Thymus (tissue), 11 donors: ENCODE measurements at regions not wholly inside any gene's neighbourhood (a gene's known extent, or its start where the extent isn't known, plus 50 kb on each side); places are given as distances from the start of the nearest gene placed in this dataset.

ENCODE experiments used
- DNase-seq, 9 donors: peaks; one replicate each; pipeline ENCODE4 v3.0.0-alpha.2; 2013; ENCODE audit warnings: low spot score in 9 of 9, low read depth in 6 of 9, missing footprints in 1 of 9
- H3K27ac ChIP-seq, 2 donors: one replicate each; pipeline ENCODE4 v1.5.1; 2013; ENCODE audit warnings: control low read depth in 1 of 2, low read depth in 1 of 2, low read length in 1 of 2, mild to moderate bottlenecking in 1 of 2, moderate library complexity in 1 of 2
- H3K27me3 ChIP-seq, 2 donors: one replicate each; pipeline ENCODE4 v1.5.1; 2013; ENCODE audit warnings: low read length in 1 of 2; ENCODE audit not compliant: control insufficient read depth in 2 of 2, insufficient read depth in 1 of 2
- H3K36me3 ChIP-seq, 2 donors: one replicate each; pipeline ENCODE4 v1.5.1; 2013; ENCODE audit warnings: low read length in 1 of 2, mild to moderate bottlenecking in 1 of 2, moderate library complexity in 1 of 2; ENCODE audit not compliant: control insufficient read depth in 2 of 2, insufficient read depth in 2 of 2
- H3K4me1 ChIP-seq, 2 donors: one replicate each; pipeline ENCODE4 v1.5.1; 2013; ENCODE audit warnings: low read length in 2 of 2; ENCODE audit not compliant: control insufficient read depth in 2 of 2, insufficient read depth in 2 of 2
- H3K4me3 ChIP-seq, 2 donors: one replicate each; pipeline ENCODE4 v1.5.1; 2013; ENCODE audit warnings: low read length in 2 of 2, control low read depth in 1 of 2, mild to moderate bottlenecking in 1 of 2
- H3K9me3 ChIP-seq, 2 donors: one replicate each; pipeline ENCODE4 v1.5.1; 2013; ENCODE audit warnings: low read length in 1 of 2, mild to moderate bottlenecking in 1 of 2; ENCODE audit not compliant: control insufficient read depth in 2 of 2, insufficient read depth in 1 of 2
- WGBS: extraction: QIAGEN DNeasy Blood & Tissue Kit; methylation state at CpG from one replicate; pipeline ENCODE4 v1.1.7; 2013; 5-methylcytosine and 5-hydroxymethylcytosine counted together
- donor health status: healthy.

DNA sequence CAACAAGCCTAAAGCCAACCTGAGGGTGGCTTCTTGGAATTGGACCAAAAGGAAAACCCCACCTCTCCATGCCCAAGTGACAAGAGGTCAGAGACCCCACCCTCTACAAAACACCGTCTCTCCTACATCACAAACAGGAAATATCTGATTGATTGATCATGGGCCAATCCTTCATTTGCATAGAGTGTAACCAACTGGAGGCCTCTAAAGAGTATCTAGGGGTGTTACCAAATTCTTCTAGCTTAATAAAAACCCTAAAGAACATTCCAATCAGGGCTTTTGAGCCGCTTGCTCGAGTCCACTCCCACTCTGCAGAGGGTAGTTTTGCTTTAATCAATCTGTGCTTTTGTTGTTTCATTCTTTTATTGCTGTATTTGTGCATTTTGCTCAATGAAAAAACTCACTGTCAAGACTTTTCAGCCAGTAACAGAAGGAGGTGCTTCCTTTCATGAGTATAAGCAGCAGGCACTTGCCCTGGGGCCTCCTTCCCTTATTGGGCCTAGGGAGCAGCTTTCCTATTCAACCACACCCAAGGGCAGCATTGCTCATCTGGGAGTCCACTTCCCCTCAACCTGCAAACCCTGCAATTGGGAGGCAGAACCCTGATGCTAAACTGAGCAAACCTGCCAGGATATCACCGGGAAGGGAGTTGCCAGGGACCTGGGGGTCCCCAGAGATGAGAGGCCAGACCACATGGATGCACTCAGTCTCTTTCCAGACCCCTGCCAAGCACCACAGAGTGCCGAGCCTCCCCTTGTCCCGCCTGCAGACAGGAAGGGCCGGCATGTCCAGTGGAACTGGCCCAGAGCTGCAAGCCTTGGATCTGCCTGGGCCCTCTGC is 154.3 kb upstream of the VSTM2B start:
- DNase-seq = no peak

DNA sequence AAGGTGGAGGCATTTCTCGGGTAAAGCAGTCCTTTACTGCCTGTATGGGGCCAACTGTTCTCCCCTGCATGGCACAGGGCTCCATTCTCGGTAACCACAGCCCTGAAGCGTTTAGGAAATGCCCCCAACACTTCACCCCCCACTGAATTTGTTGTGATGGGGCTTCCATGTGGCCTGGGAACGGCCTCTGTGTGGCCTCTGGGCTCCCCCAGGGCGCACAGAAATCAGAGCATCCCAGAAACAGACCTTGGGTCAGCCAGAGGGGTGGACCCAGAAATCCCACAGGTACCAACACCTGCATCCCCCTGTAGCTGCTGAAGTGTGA is 153.7 kb upstream of the VSTM2B start:
- H3K27me3 ChIP-seq = no peaks in the 10 kb centered on the region
- WGBS = 70% methylated on average over 5 of the region's 5 CpGs
- no peak overlapping the region for H3K27ac ChIP-seq
- no peaks in the 10 kb centered on the region for H3K9me3 ChIP-seq
- no peak overlapping the region for H3K4me3 ChIP-seq
- no peaks in the 10 kb centered on the region for H3K36me3 ChIP-seq
- no peak for DNase-seq
- no peaks in the 10 kb centered on the region for H3K4me1 ChIP-seq

More for the DNA sequence above, 154.3 kb upstream of the VSTM2B start:
- no peaks in the 10 kb centered on the region for H3K36me3 ChIP-seq
- no peaks in the 10 kb centered on the region for H3K27me3 ChIP-seq
- no peaks in the 10 kb centered on the region for H3K9me3 ChIP-seq
- no peak overlapping the region for H3K4me3 ChIP-seq
- H3K4me1 ChIP-seq = no peaks in the 10 kb centered on the region
- H3K27ac ChIP-seq = no peak overlapping the region
- 74% methylated on average over 7 of the region's 7 CpGs for WGBS

DNA sequence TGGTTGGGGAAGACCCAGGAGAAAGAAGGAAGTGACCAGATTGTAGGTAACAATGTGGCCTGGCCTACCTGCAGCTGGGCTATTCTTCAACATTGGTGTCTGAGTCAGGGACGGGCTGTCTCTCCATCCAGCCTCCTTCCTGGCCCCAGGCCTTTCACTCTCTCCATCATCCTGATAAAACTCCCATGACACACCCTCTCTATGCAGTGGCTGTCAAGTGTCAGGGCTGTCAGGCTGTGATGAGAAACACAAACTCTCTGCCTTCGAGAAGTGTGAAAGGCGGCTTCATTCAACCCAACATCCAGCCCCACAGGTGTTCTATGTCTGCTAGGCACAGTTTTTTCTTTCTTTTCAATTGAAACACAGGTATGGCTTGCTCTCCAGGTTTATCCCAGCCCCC is 153.3 kb upstream of the VSTM2B start:
- Histone ChIP-seq H3K4me3 (no peak overlapping the region), H3K9me3 (no peaks in the 10 kb centered on the region), H3K27ac (no peak overlapping the region), H3K27me3 (no peaks in the 10 kb centered on the region), H3K4me1 (no peaks in the 10 kb centered on the region), H3K36me3 (no peaks in the 10 kb centered on the region)
- WGBS = 77% methylated on average over 3 of the region's 3 CpGs
- DNase-seq = no peak

DNA sequence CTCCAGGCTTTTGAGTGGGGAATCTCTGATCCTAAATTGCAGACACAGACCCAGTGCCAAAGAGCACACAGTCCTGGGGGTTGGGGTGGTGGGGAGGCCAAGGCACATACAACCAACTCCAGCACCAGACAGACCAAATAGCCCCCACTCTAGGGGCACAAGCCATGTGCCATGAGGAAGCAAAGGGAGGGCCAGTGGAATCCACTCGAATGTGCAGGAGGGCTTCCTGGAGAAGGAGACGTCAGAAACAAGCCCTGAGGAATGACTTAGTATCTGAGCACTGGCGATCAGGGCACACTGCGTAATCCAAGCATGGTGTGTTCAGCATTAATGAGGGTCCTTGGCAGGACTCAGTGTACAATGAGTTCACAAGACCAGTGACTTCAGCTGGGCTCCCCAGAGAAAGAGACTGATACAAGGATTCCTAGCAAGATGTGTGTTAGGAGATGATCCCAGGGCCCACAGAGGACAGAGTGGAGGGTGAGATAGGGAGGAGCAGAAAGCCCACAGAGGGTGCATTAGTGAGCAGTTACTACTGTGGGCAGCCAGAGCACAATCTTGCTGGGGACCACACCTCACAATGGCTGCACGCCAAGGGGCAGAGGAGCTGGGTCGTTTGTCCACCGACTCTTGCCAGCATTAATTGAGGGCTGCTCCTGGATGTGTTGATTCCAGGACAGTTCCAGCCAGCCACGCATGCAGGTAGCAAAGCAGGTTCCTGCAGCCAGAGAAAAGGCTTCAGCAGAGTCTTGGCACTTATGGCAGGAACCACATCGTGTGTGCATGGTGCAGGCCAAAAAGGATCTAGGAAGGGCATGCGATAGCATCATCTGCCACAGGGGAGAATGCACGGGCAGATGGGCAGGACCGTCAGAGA is 152.6 kb upstream of the VSTM2B start:
- no peak for DNase-seq
- H3K9me3 ChIP-seq = no peaks in the 10 kb centered on the region

DNA sequence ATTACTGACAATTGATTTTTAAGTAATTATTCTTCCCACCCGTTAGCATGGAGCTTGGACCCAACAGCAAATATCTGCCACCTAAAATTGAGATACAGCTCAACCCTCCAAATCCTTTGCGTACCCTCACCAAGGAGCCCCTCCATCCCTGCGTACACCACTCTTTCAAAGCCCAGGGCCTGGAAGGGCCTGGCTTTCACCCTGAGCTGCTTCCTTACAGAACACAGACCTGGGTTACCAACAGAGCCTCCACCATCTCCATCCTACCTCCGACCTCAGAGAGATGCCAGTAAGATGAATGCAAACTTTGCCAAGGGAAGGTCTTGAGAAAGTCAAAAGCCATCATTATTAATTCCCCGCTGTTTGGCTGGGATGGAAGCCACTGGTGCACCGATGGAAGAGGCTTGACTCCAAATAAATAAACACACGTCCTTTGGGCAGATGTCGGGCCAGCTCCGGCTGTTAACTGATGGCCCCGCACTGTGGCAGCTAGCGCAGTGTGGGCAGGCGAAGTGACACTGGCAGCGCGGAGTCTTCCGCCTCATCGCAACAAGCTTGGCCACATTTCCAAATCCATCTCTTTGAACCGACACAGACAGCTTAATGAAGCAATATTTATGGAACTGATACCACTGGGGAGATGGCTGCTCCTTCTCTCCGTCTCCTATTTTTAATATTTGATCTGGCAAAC is 150.2 kb upstream of the VSTM2B start:
- Histone ChIP-seq H3K27me3 (peaks cover 0 to 6% of the 10 kb centered on the region in 2 donors), H3K4me3 (no peak overlapping the region), H3K36me3 (no peaks in the 10 kb centered on the region), H3K27ac (no peak overlapping the region), H3K4me1 (no peaks in the 10 kb centered on the region), H3K9me3 (no peaks in the 10 kb centered on the region)
- WGBS = 93% methylated on average over 18 of the region's 18 CpGs
- DNase-seq = no peak

More for the DNA sequence above, 152.6 kb upstream of the VSTM2B start:
- H3K36me3 ChIP-seq = no peaks in the 10 kb centered on the region
- WGBS = 88% methylated on average over 12 of the region's 12 CpGs
- H3K4me3 ChIP-seq = no peak overlapping the region
- H3K27me3 ChIP-seq = no peaks in the 10 kb centered on the region
- H3K4me1 ChIP-seq = no peaks in the 10 kb centered on the region
- no peak overlapping the region for H3K27ac ChIP-seq

DNA sequence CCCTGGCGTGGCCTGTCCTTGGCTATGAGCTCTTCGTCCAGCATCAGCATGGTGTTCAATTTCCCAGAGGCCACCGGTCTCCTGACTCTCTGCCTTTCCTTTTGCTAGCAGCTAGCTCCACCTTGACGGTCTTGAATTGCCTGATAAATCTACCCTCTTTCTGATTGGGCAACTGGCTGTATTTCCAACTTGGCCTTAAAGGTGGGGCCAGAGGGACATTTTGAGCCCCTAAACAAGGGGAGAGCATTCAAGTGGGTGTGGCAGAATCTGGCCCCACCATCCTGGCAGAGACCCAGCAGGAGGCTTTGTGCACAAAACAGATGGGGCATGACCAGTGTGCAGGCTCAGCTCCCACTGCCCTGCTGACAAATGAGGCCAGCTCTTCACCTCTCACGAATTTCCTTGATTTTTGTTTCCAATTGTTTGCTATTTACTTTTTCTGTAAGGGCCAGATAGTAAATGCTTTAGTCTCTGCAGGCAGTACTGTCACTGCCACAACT is 148.9 kb upstream of the VSTM2B start:
- Histone ChIP-seq H3K36me3 (no peaks in the 10 kb centered on the region), H3K27ac (no peak overlapping the region), H3K9me3 (no peaks in the 10 kb centered on the region), H3K27me3 (peaks cover 0 to 6% of the 10 kb centered on the region in 2 donors), H3K4me1 (no peaks in the 10 kb centered on the region), H3K4me3 (no peak overlapping the region)
- 69% methylated on average over 5 of the region's 5 CpGs for WGBS
- DNase-seq = no peak

DNA sequence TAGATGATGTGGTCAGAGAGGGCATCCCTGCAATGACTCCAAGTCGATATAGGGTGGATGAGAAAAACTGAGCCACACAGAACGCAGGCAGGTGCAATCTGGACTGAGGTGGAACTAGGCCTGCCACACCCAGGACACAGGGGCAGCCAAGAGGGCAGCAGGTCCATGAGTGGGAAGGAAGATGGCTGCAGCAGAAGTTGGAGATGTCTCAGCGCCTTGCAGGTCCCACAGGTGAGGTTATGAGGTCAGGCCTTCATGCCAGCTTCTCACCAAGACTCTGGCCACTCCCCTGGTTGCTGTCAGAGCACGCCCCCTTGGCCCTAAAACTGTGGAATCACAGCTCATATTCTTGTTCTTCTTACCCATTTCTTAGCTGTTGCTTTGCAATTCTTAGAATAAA is 147.7 kb upstream of the VSTM2B start:
- Histone ChIP-seq H3K4me3 (no peak overlapping the region), H3K4me1 (no peaks in the 10 kb centered on the region), H3K27me3 (peaks cover 0 to 6% of the 10 kb centered on the region in 2 donors), H3K27ac (no peak overlapping the region), H3K9me3 (no peaks in the 10 kb centered on the region), H3K36me3 (no peaks in the 10 kb centered on the region)
- WGBS = 89% methylated on average over 4 of the region's 4 CpGs
- DNase-seq = no peak

DNA sequence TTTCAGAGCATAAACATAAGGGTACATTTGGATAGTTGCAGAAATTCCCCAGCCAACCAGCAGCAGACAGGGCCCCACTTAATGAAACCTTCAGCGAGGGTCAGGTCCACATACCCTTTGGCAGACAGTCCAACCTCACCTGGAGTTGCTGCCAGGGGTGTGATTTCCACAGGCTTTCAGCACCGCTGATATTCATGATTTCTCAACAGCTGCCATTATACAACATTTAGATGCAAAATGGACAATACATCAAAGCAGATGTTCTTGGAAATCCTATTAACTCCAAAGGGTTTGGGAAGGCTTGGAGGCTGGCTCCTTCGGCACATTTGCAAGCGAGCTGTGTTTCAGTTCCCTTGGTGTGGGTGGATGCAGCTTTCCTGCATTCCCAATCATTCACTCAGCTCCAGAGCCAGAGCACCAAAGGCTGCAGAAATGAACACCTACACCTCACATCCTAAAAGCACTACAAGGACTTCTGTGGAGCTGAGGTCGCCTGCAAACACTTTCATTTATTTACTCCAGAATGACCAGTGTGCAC is 147.2 kb upstream of the VSTM2B start:
- 84% methylated on average over 5 of the region's 5 CpGs for WGBS
- Histone ChIP-seq H3K36me3 (no peaks in the 10 kb centered on the region), H3K27me3 (peaks cover 0 to 6% of the 10 kb centered on the region in 2 donors), H3K4me3 (no peak overlapping the region), H3K4me1 (no peaks in the 10 kb centered on the region), H3K27ac (no peak overlapping the region), H3K9me3 (no peaks in the 10 kb centered on the region)
- DNase-seq = no peak
